HepG2 (cell line): ENCODE measurements at regions not wholly inside any gene's neighbourhood (a gene's known extent, or its start where the extent isn't known, plus 50 kb on each side); places are given as distances from the start of the nearest gene placed in this dataset.

ENCODE experiments used
- ATAC-seq: fragments of 200-7000 bp; cut with Tn5 transposase; 3 replicates; pipeline ENCODE4 v1.9.1; 2020; ENCODE audit warnings: mild to moderate bottlenecking, moderate library complexity
- BruUV-seq: library from RNA; stranded (reverse); fragments of 400-500 nt; replicated peaks from 2 replicates; lab custom pipeline; 2021; lab: Mats Ljungman, UMichigan
- CTCF ChIA-PET: fragments of 300-600 bp; formaldehyde crosslinking; extraction: SDS; loops from one replicate; lab custom pipeline; 2021; ENCODE audit warnings: low total read pairs, inconsistent platforms, low intra/inter-chr PET ratio; lab: Yijun Ruan, JAX
- POLR2A ChIA-PET: fragments of 350-600 bp; sonication (Branson Sonifier 250); formaldehyde crosslinking; loops from one replicate; lab custom pipeline; 2020; ENCODE audit warnings: antibody characterized with exemption, inconsistent platforms; lab: Yijun Ruan, JAX
- DNase-seq: peaks from one replicate; pipeline ENCODE4 v3.0.0-alpha.2; 2015; ENCODE audit warnings: low spot score
- FAIRE-seq: peaks from 3 replicates; lab custom pipeline; 2011; peaks lifted over from hg19 to GRCh38; lab: Jason Lieb, UNC
- H2AFZ ChIP-seq: one replicate; pipeline ENCODE4 v1.6.1; 2011; ENCODE audit warnings: low read length, inconsistent platforms
- H3K27ac ChIP-seq: fragments of 300-600 bp; 3 replicates; pipeline ENCODE4 v1.8.0; 2011; ENCODE audit warnings: mixed run types, mild to moderate bottlenecking, mixed read lengths, low read length, inconsistent platforms; ENCODE audit not compliant: insufficient read depth; ENCODE audit errors: extremely low read length
- H3K27me3 ChIP-seq, 2 experiments: fragments of 200-600 bp in 1 of 2; 2 replicates in 1 of 2; 3 replicates in 1 of 2; pipeline versions ENCODE4 v1.6.0 to v1.8.0; 2011; ENCODE audit warnings: low read length in 2 of 2, mild to moderate bottlenecking in 2 of 2, moderate library complexity in 2 of 2, inconsistent platforms in 1 of 2; ENCODE audit not compliant: insufficient read depth in 2 of 2, control insufficient read depth in 1 of 2
- H3K36me3 ChIP-seq, 2 experiments: fragments of 200-600 bp in 1 of 2; replicated peaks in 1 of 2; 2 replicates in 1 of 2; 3 replicates in 1 of 2; pipeline versions ENCODE4 v1.5.1 to v1.8.0; 2011; ENCODE audit warnings: low read length in 2 of 2, inconsistent platforms in 1 of 2; ENCODE audit not compliant: insufficient read depth in 2 of 2, control insufficient read depth in 1 of 2
- H3K4me1 ChIP-seq: 2 replicates; pipeline ENCODE4 v1.5.1; 2012; ENCODE audit warnings: low read length, inconsistent platforms; ENCODE audit not compliant: insufficient read depth
- H3K4me2 ChIP-seq: 2 replicates; pipeline ENCODE4 v1.6.0; 2011; ENCODE audit warnings: low read depth, low read length, inconsistent platforms
- H3K4me3 ChIP-seq, 3 experiments: fragments of 200-600 bp in 1 of 3; sonication (generic), shearing (Covaris generic) in 1 of 3; replicated peaks in 1 of 3; 2 replicates each; pipeline ENCODE4 v1.5.1; 2011 to 2016; ENCODE audit warnings: low read length in 3 of 3, inconsistent platforms in 2 of 3, low read depth in 2 of 3, mild to moderate bottlenecking in 2 of 3, control low read depth in 1 of 3, mixed read lengths in 1 of 3; ENCODE audit not compliant: insufficient read depth in 1 of 3
- H3K79me2 ChIP-seq: one replicate; pipeline ENCODE4 v1.6.1; 2011; ENCODE audit warnings: low read length, inconsistent platforms; ENCODE audit not compliant: insufficient read depth
- H3K9ac ChIP-seq: 2 replicates; pipeline ENCODE4 v1.6.0; 2011; ENCODE audit warnings: mild to moderate bottlenecking, low read depth, low read length, inconsistent platforms; ENCODE audit not compliant: insufficient read depth
- H3K9me3 ChIP-seq: 2 replicates; pipeline ENCODE4 v1.5.1; 2012; ENCODE audit warnings: mild to moderate bottlenecking, low read length
- H4K20me1 ChIP-seq: 2 replicates; pipeline ENCODE4 v1.6.0; 2011; ENCODE audit warnings: inconsistent platforms, mild to moderate bottlenecking, low read length, moderate library complexity; ENCODE audit not compliant: insufficient read depth
- ARNT ChIP-seq: fragments of 450-650 bp; IDR thresholded peaks from 2 replicates; pipeline ENCODE4 v1.6.1; 2017
- CCAR2 ChIP-seq: fragments of 200-400 bp; formaldehyde crosslinking; optimal IDR thresholded peaks from 2 replicates; pipeline ENCODE3; 2018; ENCODE audit warnings: low read depth, mild to moderate bottlenecking, low read length, moderate library complexity
- CREM ChIP-seq, 2 experiments: sonication (generic) in 1 of 2; formaldehyde crosslinking in 1 of 2; IDR thresholded peaks; 2 replicates each; pipeline versions ENCODE4 v1.4.0 to v1.6.1; 2016 to 2020; ENCODE audit warnings: antibody characterized with exemption in 1 of 2, mild to moderate bottlenecking in 1 of 2, missing genetic modification reagents in 1 of 2
- EP300 ChIP-seq, 3 experiments: sonication (generic) in 1 of 3; formaldehyde crosslinking in 1 of 3; IDR thresholded peaks; 2 replicates each; pipeline versions ENCODE4 v1.5.1 to v1.6.1; 2011 to 2020; ENCODE audit warnings: low read depth in 2 of 3, low read length in 2 of 3, borderline replicate concordance in 1 of 3, improper control_type of control experiment in 1 of 3, mild to moderate bottlenecking in 1 of 3, missing genetic modification reagents in 1 of 3, moderate library complexity in 1 of 3
- HOXA5 ChIP-seq: sonication (generic); formaldehyde crosslinking; IDR thresholded peaks from 2 replicates; pipeline ENCODE4 v1.4.0; 2020; ENCODE audit warnings: missing genetic modification reagents
- KDM6A ChIP-seq: IDR thresholded peaks from 2 replicates; pipeline ENCODE4 v1.6.1; 2016; ENCODE audit warnings: low read depth
- MEIS2 ChIP-seq: sonication (generic); formaldehyde crosslinking; IDR thresholded peaks from 2 replicates; pipeline ENCODE4 v1.9.0; 2021; ENCODE audit warnings: mild to moderate bottlenecking, missing genetic modification reagents
- SP140L ChIP-seq: sonication (generic); formaldehyde crosslinking; IDR thresholded peaks from 2 replicates; pipeline ENCODE4 v1.4.0; 2020; ENCODE audit warnings: missing genetic modification reagents, borderline replicate concordance
- ZNF543 ChIP-seq: sonication (generic); formaldehyde crosslinking; IDR thresholded peaks from 2 replicates; pipeline ENCODE4 v1.4.0; 2020; ENCODE audit warnings: mild to moderate bottlenecking, missing genetic modification reagents
- ZNF746 ChIP-seq: sonication (generic); formaldehyde crosslinking; IDR thresholded peaks from 2 replicates; pipeline ENCODE4 v1.8.0; 2022; ENCODE audit warnings: mild to moderate bottlenecking, missing genetic modification reagents
- ZSCAN30 ChIP-seq: sonication (generic); formaldehyde crosslinking; IDR thresholded peaks from 2 replicates; pipeline ENCODE4 v1.5.0; 2020; ENCODE audit warnings: mild to moderate bottlenecking, missing genetic modification reagents
- WGBS: methylation state at CpG from one replicate; pipeline ENCODE4 v1.1.6; 2017; ENCODE audit warnings: low lambda C conversion rate; 5-methylcytosine and 5-hydroxymethylcytosine counted together
- in situ Hi-C: cut with HindIII; loops from 2 replicates; pipeline ENCODE4 v1.10.0; 2017; ENCODE audit warnings: low pct_unique_long_range_greater_than_20kb; ENCODE audit not compliant: extremely low pct_ligation_motif_present
- intact Hi-C: fragments of 100-400 bp; cut with micrococcal nuclease; formaldehyde crosslinking; loops from one replicate; pipeline ENCODE4 v1.10.0; 2022; ENCODE audit not compliant: unreplicated experiment
- TF ChIP-seq, protein P1 (sequence below): sonication (generic); formaldehyde crosslinking; IDR thresholded peaks from 2 replicates; pipeline ENCODE4 v1.4.0; 2020; ENCODE audit warnings: missing genetic modification reagents
- TF ChIP-seq, protein P2 (sequence below): sonication (generic); formaldehyde crosslinking; IDR thresholded peaks from 2 replicates; pipeline ENCODE4 v1.4.0; 2020; ENCODE audit warnings: missing genetic modification reagents
- TF ChIP-seq, protein P3 (sequence below): sonication (generic); formaldehyde crosslinking; IDR thresholded peaks from 2 replicates; pipeline ENCODE4 v1.5.0; 2020; ENCODE audit warnings: mild to moderate bottlenecking, missing genetic modification reagents, borderline replicate concordance

DNA sequence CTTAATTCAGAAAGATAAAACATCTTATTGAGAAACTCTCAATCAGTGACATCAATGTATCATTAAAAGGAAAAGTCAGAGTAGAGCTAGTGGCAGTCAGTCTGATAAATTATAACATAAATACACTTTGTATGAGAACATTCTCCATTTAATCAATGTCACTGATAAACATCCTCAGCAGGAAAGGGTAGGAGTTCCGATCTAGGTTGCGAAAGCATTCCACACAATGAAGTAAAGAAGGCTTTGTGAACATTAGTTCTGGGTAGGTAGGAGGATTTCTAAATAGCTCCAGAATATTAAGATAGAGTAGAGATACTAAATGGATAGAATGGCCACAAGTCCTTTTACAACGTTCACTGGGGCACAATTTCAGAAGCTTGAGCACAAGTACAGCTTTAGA, 179.7 kb upstream of the MALRD1 start:
- no peak for ATAC-seq
- CTCF ChIA-PET = no interaction called here
- H3K9ac ChIP-seq = no peak overlapping the region
- no peaks in the 10 kb centered on the region for H3K36me3 ChIP-seq
- no peak overlapping the region for H3K27ac ChIP-seq
- H2AFZ ChIP-seq = no peak overlapping the region
- H3K4me2 ChIP-seq = no peak overlapping the region
- DNase-seq = no peak
- H3K4me1 ChIP-seq = no peaks in the 10 kb centered on the region
- no TSS peak for BruUV-seq
- H3K9me3 ChIP-seq = no peaks in the 10 kb centered on the region
- intact Hi-C loops = no loop called here
- 38% methylated on average over 3 of the region's 3 CpGs for WGBS
- H4K20me1 ChIP-seq = no peaks in the 10 kb centered on the region
- no peak for TF ChIP-seq KDM6A
- no peak for TF ChIP-seq ZSCAN30 (CRISPR knock-in tag)
- TF ChIP-seq ARNT = no peak
- no peak for TF ChIP-seq EP300 (IDR thresholded peaks at IDR 0.05; ENCODE audit: low read depth in 2 of 2, low read length in 2 of 2)
- TF ChIP-seq EP300 (CRISPR knock-in tag; IDR thresholded peaks at IDR 0.05; ENCODE audit: borderline replicate concordance) = no peak
- TF ChIP-seq MEIS2 (CRISPR knock-in tag) = no peak
- TF ChIP-seq SP140L = no peak
- TF ChIP-seq, protein P1, sequence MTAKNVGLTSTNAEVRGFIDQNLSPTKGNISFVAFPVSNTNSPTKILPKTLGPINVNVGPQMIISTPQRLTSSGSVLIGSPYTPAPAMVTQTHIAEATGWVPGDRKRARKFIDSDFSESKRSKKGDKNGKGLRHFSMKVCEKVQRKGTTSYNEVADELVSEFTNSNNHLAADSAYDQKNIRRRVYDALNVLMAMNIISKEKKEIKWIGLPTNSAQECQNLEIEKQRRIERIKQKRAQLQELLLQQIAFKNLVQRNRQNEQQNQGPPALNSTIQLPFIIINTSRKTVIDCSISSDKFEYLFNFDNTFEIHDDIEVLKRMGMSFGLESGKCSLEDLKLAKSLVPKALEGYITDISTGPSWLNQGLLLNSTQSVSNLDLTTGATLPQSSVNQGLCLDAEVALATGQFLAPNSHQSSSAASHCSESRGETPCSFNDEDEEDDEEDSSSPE (CRISPR knock-in tag) = no peak
- TF ChIP-seq, protein P2, sequence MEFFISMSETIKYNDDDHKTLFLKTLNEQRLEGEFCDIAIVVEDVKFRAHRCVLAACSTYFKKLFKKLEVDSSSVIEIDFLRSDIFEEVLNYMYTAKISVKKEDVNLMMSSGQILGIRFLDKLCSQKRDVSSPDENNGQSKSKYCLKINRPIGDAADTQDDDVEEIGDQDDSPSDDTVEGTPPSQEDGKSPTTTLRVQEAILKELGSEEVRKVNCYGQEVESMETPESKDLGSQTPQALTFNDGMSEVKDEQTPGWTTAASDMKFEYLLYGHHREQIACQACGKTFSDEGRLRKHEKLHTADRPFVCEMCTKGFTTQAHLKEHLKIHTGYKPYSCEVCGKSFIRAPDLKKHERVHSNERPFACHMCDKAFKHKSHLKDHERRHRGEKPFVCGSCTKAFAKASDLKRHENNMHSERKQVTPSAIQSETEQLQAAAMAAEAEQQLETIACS (CRISPR knock-in tag) = no peak
- no peak for TF ChIP-seq ZNF543 (CRISPR knock-in tag)
- TF ChIP-seq, protein P3, sequence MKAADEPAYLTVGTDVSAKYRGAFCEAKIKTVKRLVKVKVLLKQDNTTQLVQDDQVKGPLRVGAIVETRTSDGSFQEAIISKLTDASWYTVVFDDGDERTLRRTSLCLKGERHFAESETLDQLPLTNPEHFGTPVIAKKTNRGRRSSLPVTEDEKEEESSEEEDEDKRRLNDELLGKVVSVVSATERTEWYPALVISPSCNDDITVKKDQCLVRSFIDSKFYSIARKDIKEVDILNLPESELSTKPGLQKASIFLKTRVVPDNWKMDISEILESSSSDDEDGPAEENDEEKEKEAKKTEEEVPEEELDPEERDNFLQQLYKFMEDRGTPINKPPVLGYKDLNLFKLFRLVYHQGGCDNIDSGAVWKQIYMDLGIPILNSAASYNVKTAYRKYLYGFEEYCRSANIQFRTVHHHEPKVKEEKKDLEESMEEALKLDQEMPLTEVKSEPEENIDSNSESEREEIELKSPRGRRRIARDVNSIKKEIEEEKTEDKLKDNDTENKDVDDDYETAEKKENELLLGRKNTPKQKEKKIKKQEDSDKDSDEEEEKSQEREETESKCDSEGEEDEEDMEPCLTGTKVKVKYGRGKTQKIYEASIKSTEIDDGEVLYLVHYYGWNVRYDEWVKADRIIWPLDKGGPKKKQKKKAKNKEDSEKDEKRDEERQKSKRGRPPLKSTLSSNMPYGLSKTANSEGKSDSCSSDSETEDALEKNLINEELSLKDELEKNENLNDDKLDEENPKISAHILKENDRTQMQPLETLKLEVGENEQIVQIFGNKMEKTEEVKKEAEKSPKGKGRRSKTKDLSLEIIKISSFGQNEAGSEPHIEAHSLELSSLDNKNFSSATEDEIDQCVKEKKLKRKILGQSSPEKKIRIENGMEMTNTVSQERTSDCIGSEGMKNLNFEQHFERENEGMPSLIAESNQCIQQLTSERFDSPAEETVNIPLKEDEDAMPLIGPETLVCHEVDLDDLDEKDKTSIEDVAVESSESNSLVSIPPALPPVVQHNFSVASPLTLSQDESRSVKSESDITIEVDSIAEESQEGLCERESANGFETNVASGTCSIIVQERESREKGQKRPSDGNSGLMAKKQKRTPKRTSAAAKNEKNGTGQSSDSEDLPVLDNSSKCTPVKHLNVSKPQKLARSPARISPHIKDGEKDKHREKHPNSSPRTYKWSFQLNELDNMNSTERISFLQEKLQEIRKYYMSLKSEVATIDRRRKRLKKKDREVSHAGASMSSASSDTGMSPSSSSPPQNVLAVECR (CRISPR knock-in tag) = no peak
- TF ChIP-seq HOXA5 (CRISPR knock-in tag) = no peak
- no peak for TF ChIP-seq CREM (IDR thresholded peaks at IDR 0.05)
- no peak for TF ChIP-seq CREM (CRISPR knock-in tag; IDR thresholded peaks at IDR 0.05)
- no peak for TF ChIP-seq CCAR2
- TF ChIP-seq ZNF746 = no peak
- TF ChIP-seq, all 625 proteins: peak for 0
- POLR2A ChIA-PET = no interaction called here
- no peaks in the 10 kb centered on the region for H3K79me2 ChIP-seq
- FAIRE-seq = no peak
- no peaks in the 10 kb centered on the region for H3K27me3 ChIP-seq
- H3K4me3 ChIP-seq = no peak overlapping the region
- in situ Hi-C loops = no loop called here
